ENCODE measurements at regions not wholly inside any gene's neighbourhood (a gene's known extent, or its start where the extent isn't known, plus 50 kb on each side); places are given as distances from the start of the nearest gene placed in this dataset.

DNA sequence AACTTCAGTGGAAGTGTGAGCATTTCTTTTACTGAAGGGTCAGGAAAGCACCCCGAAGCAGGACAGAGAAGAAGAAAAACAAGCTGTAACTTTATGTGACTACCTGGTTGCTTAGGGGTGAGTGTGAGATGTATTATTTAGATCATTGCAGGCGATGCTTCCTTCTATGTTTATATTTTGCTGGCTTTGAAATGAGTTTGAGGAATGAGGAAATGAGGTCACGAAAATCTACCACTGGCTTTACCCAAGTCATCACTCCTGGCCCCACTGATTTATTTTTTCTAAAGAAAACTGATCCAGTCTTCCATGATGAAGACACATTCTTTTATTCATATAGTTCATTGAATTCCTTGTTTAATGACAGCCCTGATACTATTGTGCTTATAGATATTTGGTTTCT, 716.6 kb upstream of the FZD8 start:
- TF ChIP-seq, protein P1, sequence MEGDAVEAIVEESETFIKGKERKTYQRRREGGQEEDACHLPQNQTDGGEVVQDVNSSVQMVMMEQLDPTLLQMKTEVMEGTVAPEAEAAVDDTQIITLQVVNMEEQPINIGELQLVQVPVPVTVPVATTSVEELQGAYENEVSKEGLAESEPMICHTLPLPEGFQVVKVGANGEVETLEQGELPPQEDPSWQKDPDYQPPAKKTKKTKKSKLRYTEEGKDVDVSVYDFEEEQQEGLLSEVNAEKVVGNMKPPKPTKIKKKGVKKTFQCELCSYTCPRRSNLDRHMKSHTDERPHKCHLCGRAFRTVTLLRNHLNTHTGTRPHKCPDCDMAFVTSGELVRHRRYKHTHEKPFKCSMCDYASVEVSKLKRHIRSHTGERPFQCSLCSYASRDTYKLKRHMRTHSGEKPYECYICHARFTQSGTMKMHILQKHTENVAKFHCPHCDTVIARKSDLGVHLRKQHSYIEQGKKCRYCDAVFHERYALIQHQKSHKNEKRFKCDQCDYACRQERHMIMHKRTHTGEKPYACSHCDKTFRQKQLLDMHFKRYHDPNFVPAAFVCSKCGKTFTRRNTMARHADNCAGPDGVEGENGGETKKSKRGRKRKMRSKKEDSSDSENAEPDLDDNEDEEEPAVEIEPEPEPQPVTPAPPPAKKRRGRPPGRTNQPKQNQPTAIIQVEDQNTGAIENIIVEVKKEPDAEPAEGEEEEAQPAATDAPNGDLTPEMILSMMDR (conservative IDR thresholded peaks at IDR 0.05): no peak
- no peak for TF ChIP-seq ZFX (IDR thresholded peaks at IDR 0.05)

Data from C4-2B (cell line).